IMR-90 (cell line): ENCODE measurements at regions not wholly inside any gene's neighbourhood (a gene's known extent, or its start where the extent isn't known, plus 50 kb on each side); places are given as distances from the start of the nearest gene placed in this dataset.

ENCODE experiments used
- ATAC-seq: fragments of 200-7000 bp; cut with Tn5 transposase; 2 replicates; pipeline ENCODE4 v1.9.1; 2020; ENCODE audit warnings: low read depth, mild to moderate bottlenecking, moderate library complexity
- BruUV-seq: library from RNA; stranded (reverse); fragments of 400-500 nt; replicated peaks from 2 replicates; lab custom pipeline; 2021; lab: Mats Ljungman, UMichigan
- CTCF ChIA-PET: fragments of 300-600 bp; formaldehyde crosslinking; extraction: SDS; loops from one replicate; lab custom pipeline; 2021; ENCODE audit warnings: antibody characterized with exemption; lab: Yijun Ruan, JAX
- POLR2A ChIA-PET: fragments of 300-600 bp; sonication (Branson Sonifier 250); formaldehyde crosslinking; loops from one replicate; lab custom pipeline; 2022; ENCODE audit warnings: antibody characterized with exemption; ENCODE audit not compliant: unreplicated experiment; lab: Charles Lee
- DNase-seq: peaks from one replicate; pipeline ENCODE4 v3.0.0; 2013
- H2AFZ ChIP-seq: replicated peaks from 2 replicates; pipeline ENCODE3; 2013; ENCODE audit warnings: low read length, mild to moderate bottlenecking; ENCODE audit not compliant: poor library complexity
- H2AK5ac ChIP-seq: 2 replicates; pipeline ENCODE4 v1.6.1; 2013; ENCODE audit warnings: low read depth, low read length, inconsistent platforms
- H2AK9ac ChIP-seq: replicated peaks from 2 replicates; pipeline ENCODE3; 2013; ENCODE audit warnings: mild to moderate bottlenecking, low read depth, low read length, moderate library complexity; ENCODE audit not compliant: poor library complexity
- H2BK120ac ChIP-seq: 2 replicates; pipeline ENCODE4 v1.6.1; 2013; ENCODE audit warnings: low read depth, low read length, inconsistent platforms
- H2BK15ac ChIP-seq: 3 replicates; pipeline ENCODE4 v1.6.1; 2013; ENCODE audit warnings: low read depth, low read length, inconsistent platforms
- H2BK20ac ChIP-seq: 2 replicates; pipeline ENCODE4 v1.6.1; 2013; ENCODE audit warnings: low read depth, mild to moderate bottlenecking, inconsistent platforms, low read length, moderate library complexity
- H2BK5ac ChIP-seq: 2 replicates; pipeline ENCODE4 v1.6.1; 2013; ENCODE audit warnings: mild to moderate bottlenecking, low read depth, low read length, inconsistent platforms; ENCODE audit not compliant: poor library complexity, severe bottlenecking
- H3K14ac ChIP-seq: replicated peaks from 2 replicates; pipeline ENCODE4 v1.6.1; 2013; ENCODE audit warnings: low read depth, low read length, inconsistent platforms
- H3K18ac ChIP-seq: 2 replicates; pipeline ENCODE4 v1.6.1; 2013; ENCODE audit warnings: low read depth, low read length, control low read depth
- H3K23ac ChIP-seq: 2 replicates; pipeline ENCODE4 v1.6.1; 2013; ENCODE audit warnings: low read depth, low read length, inconsistent platforms
- H3K27ac ChIP-seq: 2 replicates; pipeline ENCODE4 v1.5.1; 2013; ENCODE audit warnings: mild to moderate bottlenecking, control low read depth, low read length; ENCODE audit not compliant: insufficient read depth
- H3K27me3 ChIP-seq: 2 replicates; pipeline ENCODE4 v1.6.1; 2013; ENCODE audit warnings: low read length; ENCODE audit not compliant: control insufficient read depth, insufficient read depth
- H3K36me3 ChIP-seq: 2 replicates; pipeline ENCODE4 v1.6.1; 2013; ENCODE audit warnings: low read length, mixed read lengths; ENCODE audit not compliant: control insufficient read depth, insufficient read depth
- H3K4ac ChIP-seq: 2 replicates; pipeline ENCODE4 v1.6.1; 2013; ENCODE audit warnings: low read depth, low read length, inconsistent platforms
- H3K4me1 ChIP-seq: 2 replicates; pipeline ENCODE4 v1.6.1; 2013; ENCODE audit warnings: low read length, mixed read lengths; ENCODE audit not compliant: control insufficient read depth, insufficient read depth
- H3K4me2 ChIP-seq: 2 replicates; pipeline ENCODE4 v1.6.1; 2013; ENCODE audit warnings: low read depth, mild to moderate bottlenecking, control low read depth, low read length, moderate library complexity
- H3K4me3 ChIP-seq: 2 replicates; pipeline ENCODE4 v1.5.1; 2013; ENCODE audit warnings: low read depth, mild to moderate bottlenecking, control low read depth, low read length, moderate library complexity; ENCODE audit not compliant: insufficient read depth
- H3K56ac ChIP-seq: 2 replicates; pipeline ENCODE4 v1.6.1; 2013; ENCODE audit warnings: low read length, inconsistent platforms; ENCODE audit not compliant: insufficient read depth; ENCODE audit errors: extremely low read depth
- H3K79me1 ChIP-seq, 2 experiments: 2 replicates each; pipeline ENCODE4 v1.6.1; 2013; ENCODE audit warnings: low read length in 2 of 2, inconsistent platforms in 1 of 2, low read depth in 1 of 2
- H3K9ac ChIP-seq: 2 replicates; pipeline ENCODE4 v1.6.1; 2013; ENCODE audit warnings: low read depth, low read length, control low read depth
- H3K9me1 ChIP-seq: 2 replicates; pipeline ENCODE4 v1.6.1; 2013; ENCODE audit warnings: low read length, inconsistent platforms; ENCODE audit not compliant: insufficient read depth
- H3K9me3 ChIP-seq: 2 replicates; pipeline ENCODE4 v1.6.1; 2013; ENCODE audit warnings: low read length; ENCODE audit not compliant: control insufficient read depth, insufficient read depth
- H4K20me1 ChIP-seq: 2 replicates; pipeline ENCODE4 v1.6.1; 2013; ENCODE audit warnings: low read length, inconsistent platforms; ENCODE audit not compliant: insufficient read depth
- H4K5ac ChIP-seq: 2 replicates; pipeline ENCODE4 v1.6.1; 2013; ENCODE audit warnings: mild to moderate bottlenecking, low read depth, low read length, control low read depth
- H4K8ac ChIP-seq, 2 experiments: 2 replicates each; pipeline ENCODE4 v1.6.1; 2013; ENCODE audit warnings: low read depth in 2 of 2, low read length in 2 of 2, control low read depth in 1 of 2, inconsistent platforms in 1 of 2
- H4K91ac ChIP-seq: 2 replicates; pipeline ENCODE4 v1.6.1; 2013; ENCODE audit warnings: low read depth, low read length, inconsistent platforms; ENCODE audit not compliant: insufficient read depth
- CEBPB ChIP-seq: IDR thresholded peaks from 2 replicates; pipeline ENCODE4 v1.6.1; 2012; ENCODE audit warnings: low read depth, low read length, improper control_type of control experiment
- CHD1 ChIP-seq: IDR thresholded peaks from 2 replicates; pipeline ENCODE4 v1.6.1; 2012; ENCODE audit warnings: low read depth, low read length, improper control_type of control experiment
- FOS ChIP-seq: fragments of 150-350 bp; IDR thresholded peaks from 2 replicates; pipeline ENCODE4 v1.6.1; 2016; ENCODE audit warnings: low read depth, low read length
- MAZ ChIP-seq: IDR thresholded peaks from 2 replicates; pipeline ENCODE4 v1.6.1; 2012; ENCODE audit warnings: low read depth, mild to moderate bottlenecking, low read length, improper control_type of control experiment, moderate library complexity, borderline replicate concordance
- POLR2A ChIP-seq: IDR thresholded peaks from 2 replicates; pipeline ENCODE4 v1.6.1; 2012; ENCODE audit warnings: mild to moderate bottlenecking, low read depth, low read length
- RAD21 ChIP-seq: IDR thresholded peaks from 2 replicates; pipeline ENCODE4 v1.6.1; 2012; ENCODE audit warnings: low read length, improper control_type of control experiment
- RCOR1 ChIP-seq: IDR thresholded peaks from 2 replicates; pipeline ENCODE4 v1.6.1; 2012; ENCODE audit warnings: mild to moderate bottlenecking, low read length, improper control_type of control experiment; ENCODE audit not compliant: insufficient replicate concordance
- RFX5 ChIP-seq: IDR thresholded peaks from 2 replicates; pipeline ENCODE4 v1.8.0; 2012; ENCODE audit warnings: low read depth, mild to moderate bottlenecking, low read length, moderate library complexity
- SMC3 ChIP-seq: fragments of 150-350 bp; IDR thresholded peaks from 2 replicates; pipeline ENCODE4 v1.6.1; 2016; ENCODE audit warnings: low read depth, mild to moderate bottlenecking, antibody characterized with exemption, low read length, moderate library complexity
- WGBS, 2 experiments: methylation state at CpG; one replicate each; pipeline versions ENCODE4 v1.1.5 to v1.1.7; 2013; ENCODE audit warnings: missing lambda C conversion rate in 2 of 2; ENCODE audit not compliant: insufficient read length in 1 of 2; ENCODE audit errors: extremely low coverage in 2 of 2; 5-methylcytosine and 5-hydroxymethylcytosine counted together
- dilution Hi-C: fragments of 300-500 bp; cut with HindIII; formaldehyde crosslinking; loops from one replicate; pipeline ENCODE4 v1.14.3; 2018; ENCODE audit warnings: low sequenced_read_pairs; ENCODE audit not compliant: unreplicated experiment
- in situ Hi-C: fragments of 300-500 bp; cut with MboI; formaldehyde crosslinking; loops from 3 replicates; pipeline ENCODE4 v1.14.3; 2019; ENCODE audit warnings: low sequenced_read_pairs, inconsistent platforms, mixed read lengths
- intact Hi-C: fragments of 100-400 bp; cut with micrococcal nuclease; formaldehyde crosslinking; loops from 2 replicates; pipeline ENCODE4 v1.10.0; 2022
- TF ChIP-seq, protein P1 (sequence below): fragments of 150-350 bp; IDR thresholded peaks from 2 replicates; pipeline ENCODE4 v1.6.1; 2016; ENCODE audit warnings: low read depth, mild to moderate bottlenecking, low read length, moderate library complexity, borderline replicate concordance
- TF ChIP-seq, protein P2 (sequence below): conservative IDR thresholded peaks from 2 replicates; pipeline ENCODE4 v1.5.1; 2012; ENCODE audit warnings: mild to moderate bottlenecking, low read depth, low read length, improper control_type of control experiment
- TF ChIP-seq, protein P3 (sequence below): fragments of 150-350 bp; IDR thresholded peaks from 2 replicates; pipeline ENCODE4 v1.6.1; 2017; ENCODE audit warnings: mild to moderate bottlenecking, antibody characterized with exemption, low read length, low read depth

- H2BK15ac ChIP-seq, result no peak overlapping the region
- H3K27me3 ChIP-seq, result no peaks in the 10 kb centered on the region
- DNase-seq (no peak), ATAC-seq (no peak)
- WGBS, 2 experiments, result no CpG with 5 or more reads among the region's 4 CpGs
- POLR2A ChIA-PET, result no interaction called here
- BruUV-seq, result no TSS peak
- no peaks in the 10 kb centered on the region for H3K36me3 ChIP-seq
- H2AK5ac ChIP-seq, result no peak overlapping the region
- H4K8ac ChIP-seq, result no peak overlapping the region
- H3K9me3 ChIP-seq, result no peaks in the 10 kb centered on the region
- no peak overlapping the region for H3K4ac ChIP-seq
- H3K4me1 ChIP-seq, result peaks cover 11% of the 10 kb centered on the region
- H3K27ac ChIP-seq, result no peak overlapping the region
- H2BK120ac ChIP-seq, result no peak overlapping the region
- no peak overlapping the region for H2AK9ac ChIP-seq
- H3K23ac ChIP-seq, result no peak overlapping the region
- CTCF ChIA-PET, result no interaction called here
- in situ Hi-C loops (no loop called here), intact Hi-C loops (no loop called here), dilution Hi-C loops (no loop called here)
- H3K9me1 ChIP-seq, result peaks cover 6% of the 10 kb centered on the region
- TF ChIP-seq, protein P1, sequence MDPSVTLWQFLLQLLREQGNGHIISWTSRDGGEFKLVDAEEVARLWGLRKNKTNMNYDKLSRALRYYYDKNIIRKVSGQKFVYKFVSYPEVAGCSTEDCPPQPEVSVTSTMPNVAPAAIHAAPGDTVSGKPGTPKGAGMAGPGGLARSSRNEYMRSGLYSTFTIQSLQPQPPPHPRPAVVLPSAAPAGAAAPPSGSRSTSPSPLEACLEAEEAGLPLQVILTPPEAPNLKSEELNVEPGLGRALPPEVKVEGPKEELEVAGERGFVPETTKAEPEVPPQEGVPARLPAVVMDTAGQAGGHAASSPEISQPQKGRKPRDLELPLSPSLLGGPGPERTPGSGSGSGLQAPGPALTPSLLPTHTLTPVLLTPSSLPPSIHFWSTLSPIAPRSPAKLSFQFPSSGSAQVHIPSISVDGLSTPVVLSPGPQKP, result no peak
- TF ChIP-seq, protein P2, sequence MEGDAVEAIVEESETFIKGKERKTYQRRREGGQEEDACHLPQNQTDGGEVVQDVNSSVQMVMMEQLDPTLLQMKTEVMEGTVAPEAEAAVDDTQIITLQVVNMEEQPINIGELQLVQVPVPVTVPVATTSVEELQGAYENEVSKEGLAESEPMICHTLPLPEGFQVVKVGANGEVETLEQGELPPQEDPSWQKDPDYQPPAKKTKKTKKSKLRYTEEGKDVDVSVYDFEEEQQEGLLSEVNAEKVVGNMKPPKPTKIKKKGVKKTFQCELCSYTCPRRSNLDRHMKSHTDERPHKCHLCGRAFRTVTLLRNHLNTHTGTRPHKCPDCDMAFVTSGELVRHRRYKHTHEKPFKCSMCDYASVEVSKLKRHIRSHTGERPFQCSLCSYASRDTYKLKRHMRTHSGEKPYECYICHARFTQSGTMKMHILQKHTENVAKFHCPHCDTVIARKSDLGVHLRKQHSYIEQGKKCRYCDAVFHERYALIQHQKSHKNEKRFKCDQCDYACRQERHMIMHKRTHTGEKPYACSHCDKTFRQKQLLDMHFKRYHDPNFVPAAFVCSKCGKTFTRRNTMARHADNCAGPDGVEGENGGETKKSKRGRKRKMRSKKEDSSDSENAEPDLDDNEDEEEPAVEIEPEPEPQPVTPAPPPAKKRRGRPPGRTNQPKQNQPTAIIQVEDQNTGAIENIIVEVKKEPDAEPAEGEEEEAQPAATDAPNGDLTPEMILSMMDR, result no peak
- TF ChIP-seq RCOR1 (no peak), MAZ (no peak), CHD1 (no peak), CEBPB (no peak), RAD21 (no peak), FOS (no peak), SMC3 (no peak), POLR2A (no peak), RFX5 (no peak)
- TF ChIP-seq, protein P3, sequence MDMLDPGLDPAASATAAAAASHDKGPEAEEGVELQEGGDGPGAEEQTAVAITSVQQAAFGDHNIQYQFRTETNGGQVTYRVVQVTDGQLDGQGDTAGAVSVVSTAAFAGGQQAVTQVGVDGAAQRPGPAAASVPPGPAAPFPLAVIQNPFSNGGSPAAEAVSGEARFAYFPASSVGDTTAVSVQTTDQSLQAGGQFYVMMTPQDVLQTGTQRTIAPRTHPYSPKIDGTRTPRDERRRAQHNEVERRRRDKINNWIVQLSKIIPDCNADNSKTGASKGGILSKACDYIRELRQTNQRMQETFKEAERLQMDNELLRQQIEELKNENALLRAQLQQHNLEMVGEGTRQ, result no peak
- H3K56ac ChIP-seq, result no peak overlapping the region
- H3K9ac ChIP-seq, result no peak overlapping the region
- H3K4me3 ChIP-seq, result no peak overlapping the region
- H2AFZ ChIP-seq, result no peak overlapping the region
- no peaks in the 10 kb centered on the region for H3K79me1 ChIP-seq
- H3K4me2 ChIP-seq, result no peak overlapping the region
- no peak overlapping the region for H4K91ac ChIP-seq
- H3K14ac ChIP-seq, result no peak overlapping the region
- H2BK20ac ChIP-seq, result no peak overlapping the region
- H4K20me1 ChIP-seq, result no peaks in the 10 kb centered on the region
- H2BK5ac ChIP-seq, result no peak overlapping the region
- no peak overlapping the region for H4K5ac ChIP-seq
- no peak overlapping the region for H3K18ac ChIP-seq
Measured at GRCh38 chr6:14861491-14861943, 384.4 kb upstream of the JARID2 start.
